Head of caudate nucleus (tissue), 42 donors: ENCODE measurements at regions not wholly inside any gene's neighbourhood (a gene's known extent, or its start where the extent isn't known, plus 50 kb on each side); places are given as distances from the start of the nearest gene placed in this dataset.
A peak's percentile ranks its signal among the peaks of the same experiment; 100 is the strongest.

ENCODE experiments used
- DNase-seq, 42 donors: peaks; one replicate each; pipeline versions ENCODE4 v3.0.0 to v3.0.0-alpha.2; 2020 to 2021; ENCODE audit warnings: mixed read lengths in 7 of 42
- intact Hi-C: fragments of 100-400 bp; cut with DNase I; formaldehyde crosslinking; loops from one replicate; pipeline ENCODE4 v1.15.0; 2022

DNA sequence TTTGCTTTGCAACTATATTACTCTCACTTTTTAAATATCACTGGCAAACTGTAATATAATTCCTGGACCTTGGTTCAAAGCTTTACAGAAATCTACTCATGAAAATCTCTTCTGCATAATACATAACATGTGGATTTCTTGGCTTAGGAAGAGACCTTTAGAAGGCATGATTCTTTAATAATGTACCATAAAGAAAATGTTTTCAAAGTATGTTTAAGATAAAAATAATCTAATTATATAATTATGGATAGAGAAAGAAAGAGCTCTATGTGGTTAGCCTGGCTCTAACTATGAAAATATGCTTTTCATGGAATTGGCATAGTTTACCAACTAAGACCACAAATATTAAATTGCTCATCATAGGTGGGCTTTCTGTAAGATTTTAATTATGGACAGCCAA lies 817.8 kb downstream of the TLE1 start:
- no peak for DNase-seq
- intact Hi-C loops = no loop called here

DNA sequence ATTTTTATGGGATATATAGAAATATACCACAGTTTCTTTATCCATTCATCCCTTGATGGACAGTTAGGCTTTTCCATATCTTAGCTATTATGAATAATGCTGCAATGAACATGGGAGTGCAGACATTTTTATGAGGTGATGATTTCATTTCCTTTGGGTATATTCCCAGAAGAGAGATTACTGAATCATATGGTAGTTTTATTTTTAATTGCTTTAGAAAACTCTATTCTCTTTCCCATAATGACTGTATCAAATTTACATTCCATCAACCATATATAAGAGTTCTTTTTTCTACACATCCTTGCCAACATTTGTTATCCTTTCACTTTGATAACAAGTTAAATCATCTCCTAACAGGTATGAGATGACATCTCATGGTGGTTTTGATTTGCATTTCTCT lies 821.6 kb downstream of the TLE1 start:
- intact Hi-C loops = no loop called here

DNA sequence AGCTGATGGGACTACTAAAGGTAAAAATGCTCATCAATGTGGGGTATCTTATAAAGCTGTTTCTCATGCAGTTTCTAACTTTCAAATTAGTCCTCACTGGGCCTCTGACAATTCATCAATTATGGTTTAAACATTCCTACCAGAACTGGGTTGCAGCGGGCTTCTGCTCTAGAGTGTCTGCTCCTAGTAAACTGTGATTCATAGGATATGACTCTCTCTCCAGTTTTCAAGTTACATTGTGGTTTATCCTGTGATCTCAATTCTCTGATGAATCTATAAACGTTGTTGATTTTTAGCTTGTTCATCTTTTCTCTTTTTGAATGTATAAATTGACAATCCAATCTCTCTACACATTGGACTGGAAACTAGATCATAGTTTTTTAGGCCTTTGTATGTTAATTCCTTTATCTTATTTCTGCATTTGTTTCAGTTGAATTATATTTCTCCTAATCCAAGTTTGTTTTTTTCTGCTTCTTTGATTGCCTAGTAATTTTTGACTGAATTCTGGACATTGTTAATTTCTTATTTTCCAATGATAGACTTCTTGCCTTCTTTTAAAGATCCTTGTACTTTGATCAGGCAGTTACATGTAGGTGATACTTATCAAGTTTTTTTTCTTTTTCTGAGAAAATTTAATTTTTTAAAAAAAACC lies 822.6 kb downstream of the TLE1 start:
- intact Hi-C loops = no loop called here
- DNase-seq = no peak

More for the DNA sequence above, 821.6 kb downstream of the TLE1 start:
- no peak for DNase-seq

DNA sequence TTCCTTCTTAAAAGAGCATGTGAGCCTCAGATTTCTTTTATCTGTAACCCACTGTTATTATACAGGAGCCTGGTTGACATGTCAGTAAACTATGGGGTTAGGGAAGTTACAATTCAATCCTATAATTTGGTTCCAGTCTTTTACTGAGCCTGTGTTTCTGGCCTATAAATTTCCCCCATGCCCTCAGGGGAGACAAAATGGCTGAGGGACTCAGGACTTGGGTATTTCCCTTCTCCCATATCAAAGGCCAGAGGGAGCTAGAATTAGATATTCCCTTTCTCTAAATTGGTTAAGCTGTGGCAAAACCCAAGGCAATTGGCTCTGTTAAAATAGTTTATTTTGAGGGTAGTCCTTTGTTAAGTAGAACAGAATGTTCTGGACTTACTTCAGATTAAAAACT lies 823.2 kb downstream of the TLE1 start:
- intact Hi-C loops = no loop called here
- DNase-seq = no peak

DNA sequence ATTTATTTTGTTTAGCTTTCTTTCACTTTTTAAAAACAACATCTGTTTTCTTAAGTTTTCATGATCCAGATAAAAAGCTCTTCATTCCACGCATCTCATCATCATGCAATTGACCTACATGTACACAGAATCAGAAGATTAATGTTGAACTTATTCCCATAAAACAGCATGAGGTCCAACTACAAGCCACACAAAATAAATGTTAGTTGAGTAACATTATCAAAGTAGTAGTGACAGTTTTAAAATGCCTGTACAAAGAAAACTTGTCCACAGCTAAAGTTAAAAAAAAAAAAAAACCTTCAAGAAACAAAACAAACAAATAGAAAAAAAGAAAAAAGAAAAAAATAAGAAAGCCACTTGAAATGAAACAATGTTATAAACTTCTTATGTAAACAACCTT lies 846.3 kb downstream of the TLE1 start:
- intact Hi-C loops = no loop called here
- no peak for DNase-seq

DNA sequence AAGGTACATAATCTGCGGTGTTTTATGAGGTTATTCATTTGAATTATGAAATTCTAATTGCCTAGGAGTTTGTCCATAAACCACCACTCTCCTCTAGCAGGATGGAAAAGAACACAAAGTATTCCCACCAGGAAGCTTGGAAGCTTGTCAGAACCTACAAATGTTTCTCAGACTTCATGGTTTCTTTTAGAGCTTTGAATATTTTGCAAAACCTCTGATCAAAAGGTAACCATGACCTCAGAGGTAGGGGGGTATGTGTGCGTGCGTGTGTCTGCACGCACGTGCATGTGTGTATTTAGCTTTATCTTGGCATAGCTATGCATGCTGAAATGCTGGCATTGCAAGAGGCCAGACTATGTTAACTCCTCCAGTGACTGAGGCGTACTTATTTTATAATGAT lies 847.0 kb downstream of the TLE1 start:
- intact Hi-C loops = no loop called here
- no peak for DNase-seq

DNA sequence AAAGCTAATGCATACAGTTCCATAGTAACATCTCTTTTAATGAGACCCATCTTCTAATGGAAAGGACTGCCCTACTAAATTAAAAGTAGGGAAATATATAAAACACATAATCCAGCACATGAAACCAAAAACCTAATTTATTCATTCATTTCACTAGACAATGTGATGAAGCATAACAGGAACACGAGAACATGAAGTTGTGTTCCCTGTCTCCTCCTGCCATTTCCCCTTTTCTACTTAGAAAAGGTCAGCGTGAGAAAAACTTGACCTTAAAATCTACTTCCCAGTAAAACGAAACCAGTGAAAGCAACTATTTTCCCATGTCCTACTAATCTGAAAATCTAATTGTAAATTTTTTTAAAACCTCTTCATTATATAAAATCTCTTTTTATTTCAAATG lies 847.5 kb downstream of the TLE1 start:
- intact Hi-C loops = no loop called here
- DNase-seq = no peak

DNA sequence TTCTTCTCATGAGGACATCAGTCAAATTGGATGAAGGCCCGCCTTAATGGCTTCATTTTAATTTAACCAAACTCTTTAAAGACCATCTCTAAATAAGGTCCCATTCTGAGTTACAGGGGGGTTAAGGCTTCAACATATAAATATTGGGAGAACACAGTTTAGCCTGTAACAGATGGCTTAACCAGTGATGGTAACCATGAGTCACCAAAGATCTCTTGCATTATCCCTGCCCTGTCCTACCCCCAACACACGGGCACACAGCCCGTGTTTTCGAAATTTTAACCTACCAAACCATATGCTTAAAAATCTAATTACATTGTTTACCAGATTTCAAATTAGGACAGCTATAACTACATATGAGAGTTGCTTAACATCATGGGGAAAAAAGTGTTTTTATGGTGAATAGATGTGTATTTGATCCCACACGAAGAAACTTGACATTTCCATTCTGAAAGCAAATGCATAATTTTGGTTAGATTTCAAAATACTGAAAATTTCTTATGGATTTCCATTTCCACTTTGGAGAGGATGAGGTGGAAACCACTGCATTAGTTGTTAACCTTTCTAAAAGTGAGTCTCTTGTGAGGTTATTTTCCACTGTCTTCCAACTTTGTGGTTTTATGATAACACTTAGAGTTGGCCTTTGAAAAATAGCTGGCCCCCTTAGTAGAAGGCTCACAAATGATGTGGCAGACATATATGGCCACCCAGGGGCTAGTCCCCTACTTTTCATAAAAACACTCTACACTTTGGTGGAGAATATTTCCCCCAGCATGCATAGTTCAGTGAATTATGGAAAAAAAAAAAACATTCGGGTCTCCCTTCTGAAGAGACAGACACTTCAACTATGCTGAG lies 849.3 kb downstream of the TLE1 start:
- intact Hi-C loops = no loop called here
- no peak for DNase-seq

DNA sequence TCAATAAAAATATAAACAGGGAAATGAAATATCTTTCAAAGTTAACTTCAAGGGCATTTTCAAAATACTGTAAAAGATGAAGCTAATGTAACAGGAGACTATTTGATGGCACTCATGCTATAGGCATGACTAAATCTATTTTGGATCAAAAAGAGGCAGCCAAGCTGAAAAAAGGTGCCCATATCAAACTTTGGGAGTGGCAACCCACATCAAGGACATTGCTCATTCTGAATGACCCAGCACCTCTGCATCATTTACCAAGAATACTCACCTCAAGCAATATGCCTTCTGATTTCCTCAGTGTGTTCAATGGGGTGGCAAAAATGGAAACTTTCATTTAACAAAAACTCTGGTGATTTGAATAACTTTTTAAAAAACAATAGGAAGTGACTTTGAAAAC lies 853.3 kb downstream of the TLE1 start:
- no peak for DNase-seq
- intact Hi-C loops = no loop called here

DNA sequence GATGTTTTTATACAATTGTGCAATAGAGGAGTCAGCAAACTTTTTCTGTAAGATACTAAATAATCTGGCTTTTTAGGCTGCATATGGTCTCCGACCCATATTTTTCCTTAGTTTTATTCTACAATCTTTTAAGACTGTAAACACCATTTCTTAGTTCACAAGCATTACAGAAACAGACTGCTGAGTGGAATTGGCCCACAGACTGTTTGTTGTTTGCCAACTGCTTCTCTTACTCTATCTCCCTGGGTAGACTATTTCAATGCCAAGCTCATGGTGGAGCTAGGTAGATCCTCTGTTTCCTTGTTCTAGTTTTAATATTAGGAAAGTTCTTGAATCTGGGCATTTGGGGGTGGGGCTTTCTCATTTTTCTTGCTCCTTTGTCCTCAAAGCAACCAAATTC lies 857.6 kb downstream of the TLE1 start:
- intact Hi-C loops = no loop called here
- no peak for DNase-seq

DNA sequence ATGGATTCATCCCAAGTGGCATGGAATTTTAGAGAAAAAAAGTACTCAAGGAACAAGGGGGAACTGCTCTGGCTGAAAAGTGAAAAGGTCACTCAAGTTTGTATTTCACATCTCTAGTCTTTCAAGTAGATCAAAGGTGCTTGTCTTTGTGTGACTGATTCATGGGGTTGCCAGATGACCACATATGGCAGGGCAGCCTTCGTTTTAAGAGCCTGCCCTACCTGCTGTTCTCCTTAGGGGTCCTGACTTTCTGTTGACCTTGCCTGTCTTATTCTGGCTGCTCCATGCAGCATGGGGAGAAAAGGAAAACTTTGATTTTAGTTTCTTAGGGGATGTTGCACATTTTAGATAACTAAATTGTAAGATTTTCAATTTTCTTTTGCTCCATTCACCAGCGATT lies 877.7 kb downstream of the TLE1 start:
- intact Hi-C loops = no loop called here
- DNase-seq = no peak

DNA sequence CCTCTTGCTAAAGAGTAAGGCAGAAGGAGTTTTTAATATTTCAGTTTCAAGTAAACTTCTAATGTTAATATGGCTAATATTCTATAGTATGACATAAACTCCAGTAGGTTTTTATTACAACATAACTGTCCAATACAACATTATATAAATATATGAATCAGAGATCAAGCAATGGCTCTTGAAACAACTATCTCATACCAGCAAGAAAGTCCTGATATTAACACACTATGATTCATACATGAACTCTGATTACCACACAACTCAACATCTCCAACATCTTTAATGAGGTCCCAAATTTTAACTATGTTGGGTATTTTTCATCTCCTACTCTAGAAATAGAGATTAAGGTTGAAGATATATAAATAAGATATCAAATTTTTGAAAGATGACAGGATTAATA lies 878.3 kb downstream of the TLE1 start:
- intact Hi-C loops = no loop called here

DNA sequence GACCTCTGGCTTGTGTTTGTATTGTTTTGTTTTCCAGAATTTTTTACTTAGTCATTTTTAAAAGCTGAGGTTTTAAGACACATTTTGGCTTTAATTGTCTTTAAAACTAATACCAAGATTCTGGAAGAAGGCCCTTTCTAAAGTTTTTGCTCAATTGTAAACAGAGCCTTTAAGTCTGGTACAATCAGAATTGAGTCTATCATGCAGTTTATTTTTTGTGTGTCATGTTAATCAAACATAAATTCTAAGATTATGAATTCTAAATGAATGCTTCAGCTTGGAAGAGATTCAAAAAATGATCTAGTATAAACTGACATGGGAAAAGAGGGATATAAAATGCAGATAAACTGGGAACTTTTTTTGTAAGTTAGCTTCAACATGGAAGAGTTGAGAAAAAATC lies 882.7 kb downstream of the TLE1 start:
- intact Hi-C loops = no loop called here
- no peak for DNase-seq

More for the DNA sequence above, 878.3 kb downstream of the TLE1 start:
- no peak for DNase-seq

DNA sequence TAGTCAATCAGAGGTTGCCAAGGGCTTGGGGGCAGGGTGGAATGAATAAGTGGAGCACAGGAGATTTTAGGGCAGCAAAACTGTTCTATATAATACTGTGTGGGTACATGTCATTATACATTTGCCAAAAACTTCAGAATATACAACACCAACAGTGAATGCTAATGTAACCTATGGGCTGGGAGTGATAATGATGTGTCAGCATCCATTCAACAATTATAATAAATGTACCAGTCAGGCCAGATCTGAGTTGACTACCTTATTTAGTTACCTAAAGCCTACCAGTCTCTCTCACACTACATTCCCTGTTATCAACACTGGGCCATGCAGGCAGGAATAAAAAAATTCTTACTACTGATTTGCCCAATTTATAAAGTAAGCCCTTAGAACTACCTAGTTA lies 884.5 kb downstream of the TLE1 start:
- intact Hi-C loops = no loop called here
- no peak for DNase-seq

DNA sequence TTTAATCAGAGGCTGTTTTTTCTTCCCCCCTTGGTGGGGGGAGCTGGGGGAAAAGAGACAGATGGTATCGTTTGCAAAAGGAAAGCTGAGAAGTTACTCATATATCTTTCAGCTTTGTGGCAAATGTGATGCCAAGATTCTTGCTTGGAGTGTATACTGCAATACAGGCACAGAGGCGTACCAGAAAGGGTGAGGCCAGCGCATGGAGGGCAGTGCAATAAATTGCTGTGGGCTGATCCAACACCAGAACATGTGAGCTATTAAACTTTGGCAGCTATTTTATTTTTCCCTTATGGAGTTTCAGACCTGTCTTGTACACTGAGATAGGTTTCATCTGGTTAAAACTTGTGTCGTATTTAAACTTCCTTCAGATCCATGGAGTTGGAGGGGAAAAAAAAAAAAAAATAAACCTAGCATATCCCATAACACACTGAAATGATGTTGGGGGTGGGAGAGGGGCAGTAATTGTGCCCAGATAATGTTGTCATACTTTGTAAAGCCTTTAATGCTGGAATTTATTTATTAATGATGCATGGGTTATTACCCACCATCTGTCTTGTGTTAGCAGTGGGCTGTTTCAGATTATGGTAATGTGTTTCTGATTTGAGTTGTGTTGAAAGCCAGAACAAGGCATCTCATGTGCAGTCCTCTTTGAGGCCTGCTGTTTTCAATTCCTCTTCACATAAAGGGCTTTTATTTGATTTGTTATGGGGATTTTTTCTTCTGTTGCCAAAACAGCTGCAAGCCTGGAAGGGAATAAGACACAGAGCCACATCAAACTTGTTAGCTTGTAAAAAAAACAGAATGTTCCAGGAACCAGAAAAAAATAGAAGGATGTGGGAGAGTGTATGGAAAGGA lies 891.3 kb downstream of the TLE1 start:
- peak in 6 of 42 donors; percentile 3 to 45 (median 22) for DNase-seq
- intact Hi-C loops = no loop called here

DNA sequence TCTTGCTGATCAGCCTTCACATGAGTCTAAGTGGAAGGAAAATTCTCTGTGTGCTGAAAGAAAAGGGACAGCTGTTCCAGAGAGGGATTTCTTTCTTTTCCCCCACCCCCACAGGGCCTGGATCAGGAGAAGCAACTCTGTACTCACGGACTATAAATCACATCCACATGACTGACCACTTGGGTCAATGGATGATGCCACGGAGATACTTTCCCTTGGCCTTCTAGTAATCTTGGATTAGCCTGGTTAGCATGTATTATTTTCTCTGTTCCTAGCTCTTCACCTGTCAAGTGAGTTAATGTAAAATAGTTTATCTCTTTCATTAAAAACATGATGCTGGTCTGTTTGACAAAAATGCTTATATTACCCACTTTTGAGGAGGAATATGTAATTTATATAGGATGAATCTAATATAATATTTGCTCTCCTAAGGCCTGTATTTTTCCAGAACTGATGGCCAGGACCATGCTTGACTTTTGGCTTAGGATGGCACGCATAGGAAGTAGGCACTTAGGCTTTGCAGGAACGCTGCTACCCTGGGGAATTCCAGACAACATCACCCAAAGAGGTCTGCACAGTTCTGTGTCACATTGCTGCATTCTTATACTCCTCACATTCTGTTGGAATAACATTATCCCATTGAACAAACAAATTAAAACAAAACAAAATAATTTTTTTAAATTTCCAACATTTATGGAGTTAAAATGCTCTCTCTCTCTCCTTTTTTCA lies 892.1 kb downstream of the TLE1 start:
- no peak for DNase-seq
- intact Hi-C loops = no loop called here

DNA sequence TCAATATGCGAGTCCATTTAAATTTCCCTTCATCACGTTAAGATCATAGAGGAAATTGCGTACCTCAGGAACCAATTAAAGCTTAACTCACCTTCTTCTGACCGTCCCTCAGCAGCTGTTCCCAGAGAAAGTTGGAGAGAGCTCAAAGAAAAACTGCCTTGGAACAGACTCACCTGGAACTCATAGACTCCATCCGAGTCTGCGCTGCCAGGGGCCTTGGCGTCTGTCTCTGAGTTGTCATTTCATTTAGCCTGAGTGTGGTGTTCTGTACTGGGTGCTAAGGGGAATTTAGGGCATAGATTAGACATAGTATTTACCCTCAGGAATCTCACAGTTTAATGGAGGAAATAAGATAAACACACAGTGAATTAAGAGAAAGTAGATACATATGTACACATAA lies 892.7 kb downstream of the TLE1 start:
- intact Hi-C loops = no loop called here
- DNase-seq = no peak

DNA sequence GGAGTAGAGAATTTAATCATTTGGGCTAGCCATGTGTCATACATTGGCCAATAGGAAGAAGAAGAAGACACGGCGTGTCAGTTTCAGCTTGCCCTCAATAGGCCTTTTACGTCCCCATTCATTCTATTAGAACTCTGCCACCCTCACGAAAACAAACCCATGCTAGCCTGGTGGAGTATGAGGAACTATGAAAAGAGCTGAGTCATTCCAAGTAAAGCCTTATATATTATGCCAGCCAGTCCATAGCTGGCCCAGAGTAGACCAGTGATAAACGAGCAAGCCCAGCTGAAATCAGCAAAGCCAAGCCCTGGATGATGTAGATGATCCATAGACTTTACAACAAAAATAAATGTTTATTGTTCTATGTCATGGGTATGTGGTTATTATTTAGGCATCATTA lies 895.1 kb downstream of the TLE1 start:
- intact Hi-C loops = no loop called here
- no peak for DNase-seq

DNA sequence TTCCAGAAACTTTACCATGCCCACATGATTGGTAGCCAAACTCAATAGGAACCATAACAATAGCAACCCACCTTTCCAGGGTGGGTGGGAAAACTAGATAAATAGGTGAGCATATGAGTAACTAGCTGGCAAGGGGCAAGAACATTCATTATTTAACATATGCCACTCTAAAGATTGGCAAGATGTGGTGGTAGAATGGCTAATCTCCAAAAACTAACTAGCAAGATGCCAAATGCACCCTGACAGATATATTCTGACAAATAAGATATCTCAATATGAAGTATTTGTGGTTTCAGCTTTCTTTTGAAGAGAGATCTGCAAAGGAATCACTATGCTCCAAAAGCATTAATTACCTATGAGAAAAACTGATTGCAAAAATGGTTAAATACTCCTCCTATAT lies 895.6 kb downstream of the TLE1 start:
- intact Hi-C loops = no loop called here
- DNase-seq = no peak
